IMR-90 (cell line): ENCODE measurements at regions not wholly inside any gene's neighbourhood (a gene's known extent, or its start where the extent isn't known, plus 50 kb on each side); places are given as distances from the start of the nearest gene placed in this dataset.

Experiments used
- ATAC-seq: fragments of 200-7000 bp; cut with Tn5 transposase; 2 replicates; pipeline ENCODE4 v1.9.1; 2020; ENCODE audit warnings: low read depth, mild to moderate bottlenecking, moderate library complexity
- BruUV-seq: library from RNA; stranded (reverse); fragments of 400-500 nt; replicated peaks from 2 replicates; lab custom pipeline; 2021; lab: Mats Ljungman, UMichigan
- CTCF ChIA-PET: fragments of 300-600 bp; formaldehyde crosslinking; extraction: SDS; loops from one replicate; lab custom pipeline; 2021; ENCODE audit warnings: antibody characterized with exemption; lab: Yijun Ruan, JAX
- POLR2A ChIA-PET: fragments of 300-600 bp; sonication (Branson Sonifier 250); formaldehyde crosslinking; loops from one replicate; lab custom pipeline; 2022; ENCODE audit warnings: antibody characterized with exemption; ENCODE audit not compliant: unreplicated experiment; lab: Charles Lee
- DNase-seq: peaks from one replicate; pipeline ENCODE4 v3.0.0; 2013
- H2AFZ ChIP-seq: replicated peaks from 2 replicates; pipeline ENCODE3; 2013; ENCODE audit warnings: low read length, mild to moderate bottlenecking; ENCODE audit not compliant: poor library complexity
- H2AK5ac ChIP-seq: 2 replicates; pipeline ENCODE4 v1.6.1; 2013; ENCODE audit warnings: low read depth, low read length, inconsistent platforms
- H2AK9ac ChIP-seq: replicated peaks from 2 replicates; pipeline ENCODE3; 2013; ENCODE audit warnings: mild to moderate bottlenecking, low read depth, low read length, moderate library complexity; ENCODE audit not compliant: poor library complexity
- H2BK120ac ChIP-seq: 2 replicates; pipeline ENCODE4 v1.6.1; 2013; ENCODE audit warnings: low read depth, low read length, inconsistent platforms
- H2BK15ac ChIP-seq: 3 replicates; pipeline ENCODE4 v1.6.1; 2013; ENCODE audit warnings: low read depth, low read length, inconsistent platforms
- H2BK20ac ChIP-seq: 2 replicates; pipeline ENCODE4 v1.6.1; 2013; ENCODE audit warnings: low read depth, mild to moderate bottlenecking, inconsistent platforms, low read length, moderate library complexity
- H2BK5ac ChIP-seq: 2 replicates; pipeline ENCODE4 v1.6.1; 2013; ENCODE audit warnings: mild to moderate bottlenecking, low read depth, low read length, inconsistent platforms; ENCODE audit not compliant: poor library complexity, severe bottlenecking
- H3K14ac ChIP-seq: replicated peaks from 2 replicates; pipeline ENCODE4 v1.6.1; 2013; ENCODE audit warnings: low read depth, low read length, inconsistent platforms
- H3K18ac ChIP-seq: 2 replicates; pipeline ENCODE4 v1.6.1; 2013; ENCODE audit warnings: low read depth, low read length, control low read depth
- H3K23ac ChIP-seq: 2 replicates; pipeline ENCODE4 v1.6.1; 2013; ENCODE audit warnings: low read depth, low read length, inconsistent platforms
- H3K27ac ChIP-seq: 2 replicates; pipeline ENCODE4 v1.5.1; 2013; ENCODE audit warnings: mild to moderate bottlenecking, control low read depth, low read length; ENCODE audit not compliant: insufficient read depth
- H3K27me3 ChIP-seq: 2 replicates; pipeline ENCODE4 v1.6.1; 2013; ENCODE audit warnings: low read length; ENCODE audit not compliant: control insufficient read depth, insufficient read depth
- H3K36me3 ChIP-seq: 2 replicates; pipeline ENCODE4 v1.6.1; 2013; ENCODE audit warnings: low read length, mixed read lengths; ENCODE audit not compliant: control insufficient read depth, insufficient read depth
- H3K4ac ChIP-seq: 2 replicates; pipeline ENCODE4 v1.6.1; 2013; ENCODE audit warnings: low read depth, low read length, inconsistent platforms
- H3K4me1 ChIP-seq: 2 replicates; pipeline ENCODE4 v1.6.1; 2013; ENCODE audit warnings: low read length, mixed read lengths; ENCODE audit not compliant: control insufficient read depth, insufficient read depth
- H3K4me2 ChIP-seq: 2 replicates; pipeline ENCODE4 v1.6.1; 2013; ENCODE audit warnings: low read depth, mild to moderate bottlenecking, control low read depth, low read length, moderate library complexity
- H3K4me3 ChIP-seq: 2 replicates; pipeline ENCODE4 v1.5.1; 2013; ENCODE audit warnings: low read depth, mild to moderate bottlenecking, control low read depth, low read length, moderate library complexity; ENCODE audit not compliant: insufficient read depth
- H3K56ac ChIP-seq: 2 replicates; pipeline ENCODE4 v1.6.1; 2013; ENCODE audit warnings: low read length, inconsistent platforms; ENCODE audit not compliant: insufficient read depth; ENCODE audit errors: extremely low read depth
- H3K79me1 ChIP-seq, 2 experiments: 2 replicates each; pipeline ENCODE4 v1.6.1; 2013; ENCODE audit warnings: low read length in 2 of 2, inconsistent platforms in 1 of 2, low read depth in 1 of 2
- H3K9ac ChIP-seq: 2 replicates; pipeline ENCODE4 v1.6.1; 2013; ENCODE audit warnings: low read depth, low read length, control low read depth
- H3K9me1 ChIP-seq: 2 replicates; pipeline ENCODE4 v1.6.1; 2013; ENCODE audit warnings: low read length, inconsistent platforms; ENCODE audit not compliant: insufficient read depth
- H3K9me3 ChIP-seq: 2 replicates; pipeline ENCODE4 v1.6.1; 2013; ENCODE audit warnings: low read length; ENCODE audit not compliant: control insufficient read depth, insufficient read depth
- H4K20me1 ChIP-seq: 2 replicates; pipeline ENCODE4 v1.6.1; 2013; ENCODE audit warnings: low read length, inconsistent platforms; ENCODE audit not compliant: insufficient read depth
- H4K5ac ChIP-seq: 2 replicates; pipeline ENCODE4 v1.6.1; 2013; ENCODE audit warnings: mild to moderate bottlenecking, low read depth, low read length, control low read depth
- H4K8ac ChIP-seq, 2 experiments: 2 replicates each; pipeline ENCODE4 v1.6.1; 2013; ENCODE audit warnings: low read depth in 2 of 2, low read length in 2 of 2, control low read depth in 1 of 2, inconsistent platforms in 1 of 2
- H4K91ac ChIP-seq: 2 replicates; pipeline ENCODE4 v1.6.1; 2013; ENCODE audit warnings: low read depth, low read length, inconsistent platforms; ENCODE audit not compliant: insufficient read depth
- BHLHE40 ChIP-seq: fragments of 150-350 bp; IDR thresholded peaks from 2 replicates; pipeline ENCODE4 v1.6.1; 2016; ENCODE audit warnings: mild to moderate bottlenecking, low read depth, low read length
- CEBPB ChIP-seq: IDR thresholded peaks from 2 replicates; pipeline ENCODE4 v1.6.1; 2012; ENCODE audit warnings: low read depth, low read length, improper control_type of control experiment
- CHD1 ChIP-seq: IDR thresholded peaks from 2 replicates; pipeline ENCODE4 v1.6.1; 2012; ENCODE audit warnings: low read depth, low read length, improper control_type of control experiment
- FOS ChIP-seq: fragments of 150-350 bp; IDR thresholded peaks from 2 replicates; pipeline ENCODE4 v1.6.1; 2016; ENCODE audit warnings: low read depth, low read length
- MAFK ChIP-seq: IDR thresholded peaks from 2 replicates; pipeline ENCODE4 v1.6.1; 2012; ENCODE audit warnings: low read depth, low read length, improper control_type of control experiment
- MAZ ChIP-seq: IDR thresholded peaks from 2 replicates; pipeline ENCODE4 v1.6.1; 2012; ENCODE audit warnings: low read depth, mild to moderate bottlenecking, low read length, improper control_type of control experiment, moderate library complexity, borderline replicate concordance
- MXI1 ChIP-seq: IDR thresholded peaks from 2 replicates; pipeline ENCODE4 v1.6.1; 2012; ENCODE audit warnings: low read depth, mild to moderate bottlenecking, low read length, moderate library complexity, borderline replicate concordance
- NFE2L2 ChIP-seq: fragments of 150-350 bp; IDR thresholded peaks from 2 replicates; pipeline ENCODE4 v1.6.1; 2016; ENCODE audit warnings: low read depth, mild to moderate bottlenecking, low read length
- POLR2A ChIP-seq: IDR thresholded peaks from 2 replicates; pipeline ENCODE4 v1.6.1; 2012; ENCODE audit warnings: mild to moderate bottlenecking, low read depth, low read length
- RAD21 ChIP-seq: IDR thresholded peaks from 2 replicates; pipeline ENCODE4 v1.6.1; 2012; ENCODE audit warnings: low read length, improper control_type of control experiment
- RCOR1 ChIP-seq: IDR thresholded peaks from 2 replicates; pipeline ENCODE4 v1.6.1; 2012; ENCODE audit warnings: mild to moderate bottlenecking, low read length, improper control_type of control experiment; ENCODE audit not compliant: insufficient replicate concordance
- RFX5 ChIP-seq: IDR thresholded peaks from 2 replicates; pipeline ENCODE4 v1.8.0; 2012; ENCODE audit warnings: low read depth, mild to moderate bottlenecking, low read length, moderate library complexity
- SMC3 ChIP-seq: fragments of 150-350 bp; IDR thresholded peaks from 2 replicates; pipeline ENCODE4 v1.6.1; 2016; ENCODE audit warnings: low read depth, mild to moderate bottlenecking, antibody characterized with exemption, low read length, moderate library complexity
- WGBS, 2 experiments: methylation state at CpG; one replicate each; pipeline versions ENCODE4 v1.1.5 to v1.1.7; 2013; ENCODE audit warnings: missing lambda C conversion rate in 2 of 2; ENCODE audit not compliant: insufficient read length in 1 of 2; ENCODE audit errors: extremely low coverage in 2 of 2; 5-methylcytosine and 5-hydroxymethylcytosine counted together
- dilution Hi-C: fragments of 300-500 bp; cut with HindIII; formaldehyde crosslinking; loops from one replicate; pipeline ENCODE4 v1.14.3; 2018; ENCODE audit warnings: low sequenced_read_pairs; ENCODE audit not compliant: unreplicated experiment
- in situ Hi-C: fragments of 300-500 bp; cut with MboI; formaldehyde crosslinking; loops from 3 replicates; pipeline ENCODE4 v1.14.3; 2019; ENCODE audit warnings: low sequenced_read_pairs, inconsistent platforms, mixed read lengths
- intact Hi-C: fragments of 100-400 bp; cut with micrococcal nuclease; formaldehyde crosslinking; loops from 2 replicates; pipeline ENCODE4 v1.10.0; 2022
- TF ChIP-seq, protein P1 (sequence below): fragments of 150-350 bp; IDR thresholded peaks from 2 replicates; pipeline ENCODE4 v1.6.1; 2016; ENCODE audit warnings: low read depth, mild to moderate bottlenecking, low read length, moderate library complexity, borderline replicate concordance
- TF ChIP-seq, protein P2 (sequence below): fragments of 150-350 bp; IDR thresholded peaks from 2 replicates; pipeline ENCODE4 v1.6.1; 2017; ENCODE audit warnings: mild to moderate bottlenecking, antibody characterized with exemption, low read length, low read depth
- TF ChIP-seq, protein P3 (sequence below): conservative IDR thresholded peaks from 2 replicates; pipeline ENCODE4 v1.5.1; 2012; ENCODE audit warnings: mild to moderate bottlenecking, low read depth, low read length, improper control_type of control experiment

DNA sequence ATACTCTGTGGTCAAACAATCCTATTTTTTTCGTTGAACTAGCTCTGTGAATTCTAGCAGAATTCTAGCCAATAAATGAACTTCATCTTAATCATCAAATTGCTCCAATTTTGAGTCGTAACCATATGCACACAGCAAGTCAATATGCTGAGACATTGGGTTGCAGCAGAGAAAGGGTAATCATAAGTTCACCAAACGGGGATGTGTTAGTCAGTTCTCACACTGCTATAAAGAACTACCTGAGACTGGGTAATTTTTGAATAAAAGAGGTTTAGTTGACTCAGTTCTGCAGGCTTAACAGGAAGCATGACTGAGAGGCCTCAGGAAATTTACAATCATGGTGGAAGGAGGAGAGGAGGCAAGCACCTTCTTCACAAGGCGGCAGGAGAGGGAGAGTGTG lies 67.7 kb upstream of the ABCC4 start:
- no peak overlapping the region for H2BK120ac ChIP-seq
- no peak overlapping the region for H4K5ac ChIP-seq
- no peak overlapping the region for H3K27ac ChIP-seq
- BruUV-seq = no TSS peak
- no peaks in the 10 kb centered on the region for H4K20me1 ChIP-seq
- dilution Hi-C loops (no loop called here), intact Hi-C loops (no loop called here), in situ Hi-C loops (no loop called here)
- H2AK9ac ChIP-seq = no peak overlapping the region
- no peak overlapping the region for H2BK20ac ChIP-seq
- CTCF ChIA-PET = no interaction called here
- H3K9ac ChIP-seq = no peak overlapping the region
- no CpG with 5 or more reads among the region's 4 CpGs for WGBS, 2 experiments
- no peak for TF ChIP-seq MXI1
- TF ChIP-seq, protein P1, sequence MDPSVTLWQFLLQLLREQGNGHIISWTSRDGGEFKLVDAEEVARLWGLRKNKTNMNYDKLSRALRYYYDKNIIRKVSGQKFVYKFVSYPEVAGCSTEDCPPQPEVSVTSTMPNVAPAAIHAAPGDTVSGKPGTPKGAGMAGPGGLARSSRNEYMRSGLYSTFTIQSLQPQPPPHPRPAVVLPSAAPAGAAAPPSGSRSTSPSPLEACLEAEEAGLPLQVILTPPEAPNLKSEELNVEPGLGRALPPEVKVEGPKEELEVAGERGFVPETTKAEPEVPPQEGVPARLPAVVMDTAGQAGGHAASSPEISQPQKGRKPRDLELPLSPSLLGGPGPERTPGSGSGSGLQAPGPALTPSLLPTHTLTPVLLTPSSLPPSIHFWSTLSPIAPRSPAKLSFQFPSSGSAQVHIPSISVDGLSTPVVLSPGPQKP = no peak
- TF ChIP-seq MAZ = no peak
- TF ChIP-seq RAD21 = no peak
- no peak for TF ChIP-seq FOS
- TF ChIP-seq, protein P2, sequence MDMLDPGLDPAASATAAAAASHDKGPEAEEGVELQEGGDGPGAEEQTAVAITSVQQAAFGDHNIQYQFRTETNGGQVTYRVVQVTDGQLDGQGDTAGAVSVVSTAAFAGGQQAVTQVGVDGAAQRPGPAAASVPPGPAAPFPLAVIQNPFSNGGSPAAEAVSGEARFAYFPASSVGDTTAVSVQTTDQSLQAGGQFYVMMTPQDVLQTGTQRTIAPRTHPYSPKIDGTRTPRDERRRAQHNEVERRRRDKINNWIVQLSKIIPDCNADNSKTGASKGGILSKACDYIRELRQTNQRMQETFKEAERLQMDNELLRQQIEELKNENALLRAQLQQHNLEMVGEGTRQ = no peak
- TF ChIP-seq POLR2A = no peak
- no peak for TF ChIP-seq RFX5
- no peak for TF ChIP-seq MAFK
- TF ChIP-seq BHLHE40 = no peak
- no peak for TF ChIP-seq CEBPB
- no peak for TF ChIP-seq RCOR1
- no peak for TF ChIP-seq SMC3
- TF ChIP-seq NFE2L2 = no peak
- TF ChIP-seq CHD1 = no peak
- TF ChIP-seq, protein P3, sequence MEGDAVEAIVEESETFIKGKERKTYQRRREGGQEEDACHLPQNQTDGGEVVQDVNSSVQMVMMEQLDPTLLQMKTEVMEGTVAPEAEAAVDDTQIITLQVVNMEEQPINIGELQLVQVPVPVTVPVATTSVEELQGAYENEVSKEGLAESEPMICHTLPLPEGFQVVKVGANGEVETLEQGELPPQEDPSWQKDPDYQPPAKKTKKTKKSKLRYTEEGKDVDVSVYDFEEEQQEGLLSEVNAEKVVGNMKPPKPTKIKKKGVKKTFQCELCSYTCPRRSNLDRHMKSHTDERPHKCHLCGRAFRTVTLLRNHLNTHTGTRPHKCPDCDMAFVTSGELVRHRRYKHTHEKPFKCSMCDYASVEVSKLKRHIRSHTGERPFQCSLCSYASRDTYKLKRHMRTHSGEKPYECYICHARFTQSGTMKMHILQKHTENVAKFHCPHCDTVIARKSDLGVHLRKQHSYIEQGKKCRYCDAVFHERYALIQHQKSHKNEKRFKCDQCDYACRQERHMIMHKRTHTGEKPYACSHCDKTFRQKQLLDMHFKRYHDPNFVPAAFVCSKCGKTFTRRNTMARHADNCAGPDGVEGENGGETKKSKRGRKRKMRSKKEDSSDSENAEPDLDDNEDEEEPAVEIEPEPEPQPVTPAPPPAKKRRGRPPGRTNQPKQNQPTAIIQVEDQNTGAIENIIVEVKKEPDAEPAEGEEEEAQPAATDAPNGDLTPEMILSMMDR = no peak
- peaks cover 2% of the 10 kb centered on the region for H3K27me3 ChIP-seq
- H4K8ac ChIP-seq = no peak overlapping the region
- no peak overlapping the region for H4K91ac ChIP-seq
- no peak overlapping the region for H3K18ac ChIP-seq
- no peaks in the 10 kb centered on the region for H3K79me1 ChIP-seq
- H3K4me3 ChIP-seq = no peak overlapping the region
- H3K14ac ChIP-seq = no peak overlapping the region
- H3K9me1 ChIP-seq = no peaks in the 10 kb centered on the region
- no peak overlapping the region for H3K23ac ChIP-seq
- no peak for DNase-seq
- POLR2A ChIA-PET = no interaction called here
- H2AK5ac ChIP-seq = no peak overlapping the region
- H3K36me3 ChIP-seq = no peaks in the 10 kb centered on the region
- no peaks in the 10 kb centered on the region; the same call in 1 of the 2 replicates for H3K4me1 ChIP-seq
- no peak overlapping the region for H3K4me2 ChIP-seq
- H3K56ac ChIP-seq = no peak overlapping the region
- ATAC-seq = no peak
- H2BK15ac ChIP-seq = no peak overlapping the region
- no peak overlapping the region for H2BK5ac ChIP-seq
- no peak overlapping the region for H2AFZ ChIP-seq
- H3K4ac ChIP-seq = no peak overlapping the region
- H3K9me3 ChIP-seq = no peaks in the 10 kb centered on the region
